H9 (cell line): ENCODE measurements at regions not wholly inside any gene's neighbourhood (a gene's known extent, or its start where the extent isn't known, plus 50 kb on each side); places are given as distances from the start of the nearest gene placed in this dataset.

ENCODE experiments used
- DNase-seq: peaks from one replicate; pipeline ENCODE4 v3.0.0-alpha.2; 2017
- H2AFZ ChIP-seq: one replicate; pipeline ENCODE4 v1.6.1; 2013; ENCODE audit warnings: mild to moderate bottlenecking, low read length, control low read depth, moderate library complexity
- H2AK5ac ChIP-seq: 2 replicates; pipeline ENCODE4 v1.6.1; 2013; ENCODE audit warnings: low read length, control low read depth, mixed read lengths; ENCODE audit not compliant: insufficient read length
- H2BK120ac ChIP-seq: one replicate; pipeline ENCODE4 v1.6.1; 2013; ENCODE audit warnings: low read depth, mild to moderate bottlenecking, low read length, control low read depth, inconsistent platforms; ENCODE audit not compliant: poor library complexity, severe bottlenecking
- H2BK12ac ChIP-seq: 2 replicates; pipeline ENCODE4 v1.6.1; 2013; ENCODE audit warnings: low read length, control low read depth, mixed read lengths, low read depth; ENCODE audit not compliant: insufficient read length
- H2BK15ac ChIP-seq: 2 replicates; pipeline ENCODE4 v1.6.1; 2013; ENCODE audit warnings: low read depth, low read length, control low read depth
- H2BK20ac ChIP-seq: one replicate; pipeline ENCODE4 v1.6.1; 2013; ENCODE audit warnings: low read depth, mild to moderate bottlenecking, low read length, control low read depth, inconsistent platforms; ENCODE audit not compliant: poor library complexity, severe bottlenecking
- H2BK5ac ChIP-seq: 2 replicates; pipeline ENCODE4 v1.6.1; 2013; ENCODE audit warnings: low read length, control low read depth, mixed read lengths; ENCODE audit not compliant: insufficient read length
- H3K14ac ChIP-seq: 2 replicates; pipeline ENCODE4 v1.6.1; 2013; ENCODE audit warnings: low read length, control low read depth; ENCODE audit not compliant: insufficient read depth
- H3K18ac ChIP-seq: 2 replicates; pipeline ENCODE4 v1.6.1; 2013; ENCODE audit warnings: low read depth, mild to moderate bottlenecking, mixed read lengths, low read length, control low read depth; ENCODE audit not compliant: insufficient read length
- H3K23ac ChIP-seq: 2 replicates; pipeline ENCODE4 v1.6.1; 2013; ENCODE audit warnings: low read length, control low read depth, mixed read lengths, low read depth; ENCODE audit not compliant: insufficient read length
- H3K23me2 ChIP-seq: 2 replicates; pipeline ENCODE4 v1.6.1; 2013; ENCODE audit warnings: low read depth, mild to moderate bottlenecking, mixed read lengths, low read length, control low read depth; ENCODE audit not compliant: insufficient read length, poor library complexity, severe bottlenecking
- H3K27ac ChIP-seq: 2 replicates; pipeline ENCODE4 v1.5.1; 2013; ENCODE audit warnings: low read length, control low read depth, mixed read lengths, low read depth; ENCODE audit not compliant: insufficient read length
- H3K27me3 ChIP-seq: 2 replicates; pipeline ENCODE4 v1.6.1; 2013; ENCODE audit warnings: low read length, control low read depth, inconsistent platforms; ENCODE audit not compliant: insufficient read depth
- H3K4ac ChIP-seq: 2 replicates; pipeline ENCODE4 v1.6.1; 2013; ENCODE audit warnings: low read depth, mild to moderate bottlenecking, control low read depth, inconsistent platforms, low read length, moderate library complexity
- H3K4me1 ChIP-seq: 2 replicates; pipeline ENCODE4 v1.6.1; 2013; ENCODE audit warnings: low read length, control low read depth, inconsistent platforms; ENCODE audit not compliant: insufficient read depth
- H3K4me2 ChIP-seq: 2 replicates; pipeline ENCODE4 v1.6.1; 2013; ENCODE audit warnings: low read length, control low read depth, mixed read lengths; ENCODE audit not compliant: insufficient read length, insufficient read depth
- H3K56ac ChIP-seq: 2 replicates; pipeline ENCODE4 v1.6.1; 2013; ENCODE audit warnings: low read depth, mild to moderate bottlenecking, mixed read lengths, low read length, control low read depth; ENCODE audit not compliant: insufficient read length
- H3K79me1 ChIP-seq: 2 replicates; pipeline ENCODE4 v1.6.1; 2013; ENCODE audit warnings: low read depth, mild to moderate bottlenecking, moderate library complexity, low read length, control low read depth, inconsistent platforms; ENCODE audit not compliant: insufficient read depth, poor library complexity, severe bottlenecking
- H3K79me2 ChIP-seq: 2 replicates; pipeline ENCODE4 v1.6.1; 2013; ENCODE audit warnings: low read length, control low read depth, inconsistent platforms; ENCODE audit not compliant: insufficient read depth
- H3K9ac ChIP-seq: 2 replicates; pipeline ENCODE4 v1.6.1; 2013; ENCODE audit warnings: low read length, control low read depth, mixed read lengths; ENCODE audit not compliant: insufficient read length; ENCODE audit errors: extremely low read depth
- H3K9me3 ChIP-seq: one replicate; pipeline ENCODE4 v1.6.1; 2013; ENCODE audit warnings: low read depth, low read length, inconsistent platforms; ENCODE audit not compliant: control insufficient read depth
- H3T11ph ChIP-seq: one replicate; pipeline ENCODE4 v1.6.1; 2013; ENCODE audit warnings: mild to moderate bottlenecking, low read length, control low read depth, inconsistent platforms
- H4K20me1 ChIP-seq: one replicate; pipeline ENCODE4 v1.6.1; 2013; ENCODE audit not compliant: control insufficient read depth, insufficient read length, insufficient read depth
- H4K5ac ChIP-seq: 2 replicates; pipeline ENCODE4 v1.6.1; 2013; ENCODE audit warnings: low read depth, mild to moderate bottlenecking, mixed read lengths, low read length, control low read depth; ENCODE audit not compliant: insufficient read length
- H4K8ac ChIP-seq: replicated peaks from 2 replicates; pipeline ENCODE4 v1.6.1; 2013; ENCODE audit warnings: low read length, control low read depth, mixed read lengths, low read depth; ENCODE audit not compliant: insufficient read length
- H4K91ac ChIP-seq: 2 replicates; pipeline ENCODE4 v1.6.1; 2013; ENCODE audit warnings: low read depth, mild to moderate bottlenecking, moderate library complexity, mixed read lengths, low read length, control low read depth; ENCODE audit not compliant: insufficient read length
- H3K27ac Mint-ChIP-seq, 3 experiments: 2 replicates in 2 of 3; 3 replicates in 1 of 3; pipeline ENCODE4 v1.8.0; 2020 to 2021; ENCODE audit warnings: mixed read lengths in 3 of 3, mild to moderate bottlenecking in 1 of 3, moderate library complexity in 1 of 3
- H3K27me3 Mint-ChIP-seq: 2 replicates; pipeline ENCODE4 v1.8.0; 2021; ENCODE audit warnings: low read depth, mild to moderate bottlenecking, moderate library complexity, mixed read lengths
- H3K36me3 Mint-ChIP-seq, 3 experiments: 2 replicates in 2 of 3; 3 replicates in 1 of 3; pipeline ENCODE4 v1.8.0; 2020 to 2021; ENCODE audit warnings: low read depth in 3 of 3, mixed read lengths in 3 of 3; ENCODE audit not compliant: insufficient read depth in 1 of 3
- H3K4me1 Mint-ChIP-seq, 2 experiments: 2 replicates each; pipeline ENCODE4 v1.8.0; 2020; ENCODE audit warnings: mixed read lengths in 2 of 2
- H3K4me3 Mint-ChIP-seq, 2 experiments: 2 replicates in 1 of 2; 3 replicates in 1 of 2; pipeline ENCODE4 v1.8.0; 2020 to 2021; ENCODE audit warnings: mild to moderate bottlenecking in 2 of 2, mixed read lengths in 2 of 2, moderate library complexity in 1 of 2
- H3K9me3 Mint-ChIP-seq, 2 experiments: 2 replicates in 1 of 2; 3 replicates in 1 of 2; pipeline ENCODE4 v1.8.0; 2020; ENCODE audit warnings: mild to moderate bottlenecking in 2 of 2, mixed read lengths in 2 of 2, moderate library complexity in 1 of 2
- WGBS: extraction: QIAGEN DNeasy Blood & Tissue Kit; methylation state at CpG from one replicate; pipeline ENCODE4 v1.1.7; 2013; ENCODE audit warnings: missing lambda C conversion rate, low lambda C conversion rate, mixed read lengths; ENCODE audit not compliant: insufficient read length; ENCODE audit errors: extremely low coverage; 5-methylcytosine and 5-hydroxymethylcytosine counted together
- TF ChIP-seq, protein P1 (sequence below): fragments of 200-600 bp; sonication (generic); conservative IDR thresholded peaks from 3 replicates; pipeline ENCODE4 v1.8.0; 2021; ENCODE audit warnings: antibody characterized with exemption, mild to moderate bottlenecking

DNA sequence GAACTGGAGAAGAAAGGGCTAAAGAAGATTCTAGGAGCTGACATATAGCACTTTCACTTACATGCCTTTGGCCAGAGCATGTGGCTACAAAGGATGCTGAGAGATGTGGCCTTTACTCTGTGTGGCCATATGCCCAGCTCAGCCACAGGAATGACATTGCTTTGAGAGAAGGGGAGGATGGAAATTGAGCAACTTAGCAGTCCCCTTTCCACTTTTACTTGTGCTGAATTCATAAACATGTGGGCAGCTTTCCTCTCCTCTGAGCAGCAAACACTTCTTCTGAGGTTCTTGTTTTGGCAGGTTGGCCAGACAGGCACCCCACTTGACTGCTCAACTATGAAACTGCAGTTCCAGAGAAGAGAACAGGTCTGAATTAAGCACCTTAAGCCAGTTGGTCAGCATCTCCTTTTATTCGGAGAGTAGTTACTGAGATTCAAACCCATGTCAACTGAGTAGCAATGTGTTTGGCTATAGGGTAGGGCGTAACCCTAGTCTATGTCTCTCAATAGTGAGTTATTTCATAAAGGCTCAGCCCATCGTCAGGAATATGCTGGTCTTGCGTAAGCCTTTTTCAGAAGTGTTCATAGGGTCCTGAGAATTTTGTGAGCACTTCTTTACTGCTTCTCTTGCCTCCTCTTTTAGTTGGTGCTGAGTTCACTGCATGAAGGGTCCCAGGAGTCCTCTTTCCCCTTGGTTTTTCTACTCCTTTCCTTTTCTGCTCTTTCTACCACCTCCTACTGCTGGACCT, 134.5 kb downstream of the PALM2AKAP2 start:
- no peaks in the 10 kb centered on the region for H4K20me1 ChIP-seq
- Mint-ChIP-seq H3K27me3 (no peaks in the 10 kb centered on the region), H3K4me3 (no peak overlapping the region), H3K36me3 (no peaks in the 10 kb centered on the region), H3K4me1 (peaks cover 0 to 4% of the 10 kb centered on the region in 2 experiments; a peak in 1 of 4 replicates), H3K27ac (no peak overlapping the region), H3K9me3 (no peaks in the 10 kb centered on the region)
- no peak for DNase-seq
- H4K5ac ChIP-seq, result no peak overlapping the region
- no peaks in the 10 kb centered on the region for H3K27me3 ChIP-seq
- no peak overlapping the region for H3K9ac ChIP-seq
- H2BK12ac ChIP-seq, result no peak overlapping the region
- H2AFZ ChIP-seq, result no peak overlapping the region
- H3K27ac ChIP-seq, result no peak overlapping the region
- no peaks in the 10 kb centered on the region for H3K9me3 ChIP-seq
- H2BK120ac ChIP-seq, result no peak overlapping the region
- no peak overlapping the region for H3K14ac ChIP-seq
- H2BK5ac ChIP-seq, result no peak overlapping the region
- H3K56ac ChIP-seq, result no peak overlapping the region
- no peak overlapping the region for H4K8ac ChIP-seq
- no peaks in the 10 kb centered on the region for H3K79me1 ChIP-seq
- no CpG with 5 or more reads among the region's 4 CpGs for WGBS
- TF ChIP-seq, protein P1, sequence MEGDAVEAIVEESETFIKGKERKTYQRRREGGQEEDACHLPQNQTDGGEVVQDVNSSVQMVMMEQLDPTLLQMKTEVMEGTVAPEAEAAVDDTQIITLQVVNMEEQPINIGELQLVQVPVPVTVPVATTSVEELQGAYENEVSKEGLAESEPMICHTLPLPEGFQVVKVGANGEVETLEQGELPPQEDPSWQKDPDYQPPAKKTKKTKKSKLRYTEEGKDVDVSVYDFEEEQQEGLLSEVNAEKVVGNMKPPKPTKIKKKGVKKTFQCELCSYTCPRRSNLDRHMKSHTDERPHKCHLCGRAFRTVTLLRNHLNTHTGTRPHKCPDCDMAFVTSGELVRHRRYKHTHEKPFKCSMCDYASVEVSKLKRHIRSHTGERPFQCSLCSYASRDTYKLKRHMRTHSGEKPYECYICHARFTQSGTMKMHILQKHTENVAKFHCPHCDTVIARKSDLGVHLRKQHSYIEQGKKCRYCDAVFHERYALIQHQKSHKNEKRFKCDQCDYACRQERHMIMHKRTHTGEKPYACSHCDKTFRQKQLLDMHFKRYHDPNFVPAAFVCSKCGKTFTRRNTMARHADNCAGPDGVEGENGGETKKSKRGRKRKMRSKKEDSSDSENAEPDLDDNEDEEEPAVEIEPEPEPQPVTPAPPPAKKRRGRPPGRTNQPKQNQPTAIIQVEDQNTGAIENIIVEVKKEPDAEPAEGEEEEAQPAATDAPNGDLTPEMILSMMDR, result no peak
- H2BK20ac ChIP-seq, result no peak overlapping the region
- H3K4ac ChIP-seq, result no peak overlapping the region
- no peaks in the 10 kb centered on the region for H3K23me2 ChIP-seq
- H3K23ac ChIP-seq, result no peak overlapping the region
- H4K91ac ChIP-seq, result no peak overlapping the region
- H3K79me2 ChIP-seq, result no peaks in the 10 kb centered on the region
- no peak overlapping the region for H2BK15ac ChIP-seq
- no peak overlapping the region for H3K4me2 ChIP-seq
- H3K4me1 ChIP-seq, result peaks cover 8% of the 10 kb centered on the region; the same call in 1 of the 2 replicates
- H3K18ac ChIP-seq, result no peak overlapping the region
- no peak overlapping the region for H2AK5ac ChIP-seq
- no peak overlapping the region for H3T11ph ChIP-seq
